ENCODE measurements at regions not wholly inside any gene's neighbourhood (a gene's known extent, or its start where the extent isn't known, plus 50 kb on each side); places are given as distances from the start of the nearest gene placed in this dataset.

DNA sequence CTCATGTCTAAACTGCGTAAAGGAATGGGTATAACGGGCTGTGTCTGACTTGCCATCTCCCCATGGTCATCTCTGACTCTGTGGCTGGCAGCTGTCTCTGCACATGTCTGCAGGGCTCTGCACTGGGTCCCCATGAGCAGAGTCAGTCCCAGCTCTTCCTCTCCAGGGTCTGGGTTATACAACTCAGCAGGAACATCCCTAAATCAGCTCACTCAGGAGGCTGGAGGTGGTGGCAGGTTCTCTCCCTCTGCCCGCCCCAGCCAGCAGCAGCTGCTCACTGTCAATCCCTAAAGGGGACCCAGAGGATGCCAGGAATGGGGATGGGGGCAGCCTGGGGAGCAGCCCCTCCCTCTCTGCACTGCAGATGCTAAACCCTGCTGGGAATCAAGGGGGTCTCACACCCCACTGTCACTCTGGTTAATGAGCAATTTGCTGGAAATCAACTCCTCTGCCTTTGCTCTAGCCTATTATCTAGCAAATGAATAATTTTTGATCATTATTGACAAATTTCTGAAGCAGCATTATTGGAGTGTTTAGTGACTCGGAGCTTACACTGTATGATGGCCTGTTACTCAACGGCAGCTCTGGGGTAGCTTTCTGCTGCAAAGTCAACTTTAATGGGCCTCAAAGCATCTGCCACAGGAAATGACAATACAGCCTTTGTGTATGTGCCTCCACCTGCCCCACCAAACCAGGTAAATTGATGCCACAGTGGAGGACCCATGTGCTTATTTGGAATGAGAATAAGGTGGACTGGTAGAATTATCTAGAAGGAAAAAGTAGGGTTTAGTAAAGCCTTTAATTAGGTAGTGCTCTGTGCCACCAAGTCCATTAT is 55.7 kb upstream of the SHANK2 start:
- TF ChIP-seq, protein P1, sequence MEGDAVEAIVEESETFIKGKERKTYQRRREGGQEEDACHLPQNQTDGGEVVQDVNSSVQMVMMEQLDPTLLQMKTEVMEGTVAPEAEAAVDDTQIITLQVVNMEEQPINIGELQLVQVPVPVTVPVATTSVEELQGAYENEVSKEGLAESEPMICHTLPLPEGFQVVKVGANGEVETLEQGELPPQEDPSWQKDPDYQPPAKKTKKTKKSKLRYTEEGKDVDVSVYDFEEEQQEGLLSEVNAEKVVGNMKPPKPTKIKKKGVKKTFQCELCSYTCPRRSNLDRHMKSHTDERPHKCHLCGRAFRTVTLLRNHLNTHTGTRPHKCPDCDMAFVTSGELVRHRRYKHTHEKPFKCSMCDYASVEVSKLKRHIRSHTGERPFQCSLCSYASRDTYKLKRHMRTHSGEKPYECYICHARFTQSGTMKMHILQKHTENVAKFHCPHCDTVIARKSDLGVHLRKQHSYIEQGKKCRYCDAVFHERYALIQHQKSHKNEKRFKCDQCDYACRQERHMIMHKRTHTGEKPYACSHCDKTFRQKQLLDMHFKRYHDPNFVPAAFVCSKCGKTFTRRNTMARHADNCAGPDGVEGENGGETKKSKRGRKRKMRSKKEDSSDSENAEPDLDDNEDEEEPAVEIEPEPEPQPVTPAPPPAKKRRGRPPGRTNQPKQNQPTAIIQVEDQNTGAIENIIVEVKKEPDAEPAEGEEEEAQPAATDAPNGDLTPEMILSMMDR (IDR thresholded peaks at IDR 0.05): no peak
- no peak for TF ChIP-seq POLR2A (IDR thresholded peaks at IDR 0.05)
